Panc1 (cell line): ENCODE measurements at regions not wholly inside any gene's neighbourhood (a gene's known extent, or its start where the extent isn't known, plus 50 kb on each side); places are given as distances from the start of the nearest gene placed in this dataset.

ENCODE experiments used
- ATAC-seq: fragments of 200-7000 bp; cut with Tn5 transposase; 2 replicates; pipeline ENCODE4 v1.9.1; 2020; ENCODE audit warnings: mild to moderate bottlenecking, moderate library complexity
- BruUV-seq: library from RNA; stranded (reverse); fragments of 400-500 nt; replicated peaks from 2 replicates; lab custom pipeline; 2021; lab: Mats Ljungman, UMichigan
- CTCF ChIA-PET: fragments of 300-600 bp; sonication (Branson Sonifier 250); formaldehyde crosslinking; loops from one replicate; lab custom pipeline; 2022; ENCODE audit warnings: antibody characterized with exemption; lab: Charles Lee
- POLR2A ChIA-PET: fragments of 300-600 bp; sonication (Branson Sonifier 250); formaldehyde crosslinking; loops from one replicate; lab custom pipeline; 2022; ENCODE audit warnings: antibody characterized with exemption; lab: Charles Lee
- DNase-seq: peaks from one replicate; pipeline ENCODE4 v3.0.0-alpha.2; 2010; ENCODE audit warnings: low read depth, low spot score
- H3K27ac ChIP-seq: 2 replicates; pipeline ENCODE4 v1.5.1; 2011; ENCODE audit warnings: mild to moderate bottlenecking, low read length, inconsistent platforms
- H3K27me3 ChIP-seq: fragments of 200-500 bp; sonication (Bioruptor generic); 2 replicates; pipeline ENCODE4 v1.6.0; 2014; ENCODE audit warnings: low read length, inconsistent platforms; ENCODE audit not compliant: control insufficient read depth, insufficient read depth
- H3K36me3 ChIP-seq: fragments of 200-500 bp; sonication (Bioruptor generic); 2 replicates; pipeline ENCODE4 v1.5.1; 2014; ENCODE audit warnings: inconsistent platforms, mild to moderate bottlenecking, low read length, moderate library complexity; ENCODE audit not compliant: control insufficient read depth, insufficient read depth
- H3K4me1 ChIP-seq: 2 replicates; pipeline ENCODE4 v1.5.1; 2011; ENCODE audit warnings: inconsistent platforms, mild to moderate bottlenecking, low read length, moderate library complexity; ENCODE audit not compliant: control insufficient read depth, insufficient read depth
- H3K4me3 ChIP-seq, 2 experiments: 2 replicates each; pipeline ENCODE4 v1.5.1; 2011 to 2012; ENCODE audit warnings: low read depth in 2 of 2, low read length in 2 of 2, mild to moderate bottlenecking in 2 of 2, inconsistent platforms in 1 of 2, moderate library complexity in 1 of 2
- H3K9me3 ChIP-seq: fragments of 200-500 bp; sonication (Bioruptor generic); 2 replicates; pipeline ENCODE4 v1.5.1; 2014; ENCODE audit warnings: low read depth, mild to moderate bottlenecking, inconsistent platforms, low read length, moderate library complexity; ENCODE audit not compliant: control insufficient read depth, insufficient read depth
- CTCF ChIP-seq: fragments of 450-650 bp; IDR thresholded peaks from 2 replicates; pipeline ENCODE4 v1.5.1; 2017; ENCODE audit warnings: mild to moderate bottlenecking
- POLR2AphosphoS5 ChIP-seq: IDR thresholded peaks from 2 replicates; pipeline ENCODE4 v1.6.1; 2012; ENCODE audit warnings: mild to moderate bottlenecking, low read depth, low read length, moderate library complexity
- REST ChIP-seq, 2 experiments: IDR thresholded peaks; 2 replicates each; pipeline ENCODE4 v1.6.1; 2011 to 2012; ENCODE audit warnings: low read depth in 2 of 2, control low read depth in 1 of 2, low read length in 1 of 2, mild to moderate bottlenecking in 1 of 2, moderate library complexity in 1 of 2; ENCODE audit not compliant: insufficient read depth in 1 of 2
- SIN3A ChIP-seq: IDR thresholded peaks from 2 replicates; pipeline ENCODE4 v1.6.1; 2012; ENCODE audit warnings: low read depth, mild to moderate bottlenecking, low read length, moderate library complexity, borderline replicate concordance; ENCODE audit not compliant: insufficient read depth
- TCF7L2 ChIP-seq: IDR thresholded peaks from 2 replicates; pipeline ENCODE4 v1.6.1; 2011; ENCODE audit warnings: mild to moderate bottlenecking, low read depth, low read length, inconsistent platforms
- in situ Hi-C: cut with HindIII; loops from 2 replicates; pipeline ENCODE4 v1.10.0; 2016; ENCODE audit warnings: low sequenced_read_pairs, low pct_unique_long_range_greater_than_20kb
- intact Hi-C: fragments of 100-400 bp; cut with micrococcal nuclease; formaldehyde crosslinking; loops from one replicate; pipeline ENCODE4 v1.10.0; 2022; ENCODE audit not compliant: unreplicated experiment

GRCh38 chr4:125719987-125720386, 405.2 kb downstream of the FAT4 start:
- H3K9me3 ChIP-seq: peaks cover 5% of the 10 kb centered on the region; the same call in 1 of the 2 replicates
- no peaks in the 10 kb centered on the region for H3K27me3 ChIP-seq
- ATAC-seq (peak; percentile 99), DNase-seq (peak; percentile 88)
- intact Hi-C loops (loop anchor here (10.0 kb wide), 1 partner anchor 195 kb away; no protein-coding TSS in a partner anchor), in situ Hi-C loops (no loop called here)
- TF ChIP-seq POLR2AphosphoS5: peak; percentile 80; the same call in 1 of the 2 replicates
- 0 out of 2 replicates have a peak, but pooled peaks have one; percentile 25 for TF ChIP-seq TCF7L2
- no peak for TF ChIP-seq REST (IDR thresholded peaks at IDR 0.05; ENCODE audit: insufficient read depth in 1 of 2, low read depth in 2 of 2, low read length in 1 of 2)
- no peak for TF ChIP-seq CTCF
- no peak for TF ChIP-seq SIN3A
- BruUV-seq: no TSS peak
- ChIA-PET CTCF (no interaction called here), POLR2A (no interaction called here)
- H3K4me3 ChIP-seq: no peak overlapping the region
- peaks cover 14% of the 10 kb centered on the region for H3K4me1 ChIP-seq
- peak overlapping the region; percentile 82 for H3K27ac ChIP-seq
- H3K36me3 ChIP-seq: no peaks in the 10 kb centered on the region

GRCh38 chr4:125722009-125722408, 407.3 kb downstream of the FAT4 start:
- Histone ChIP-seq H3K27ac (peak overlapping the region; percentile 29; the same call in 1 of the 2 replicates), H3K36me3 (no peaks in the 10 kb centered on the region), H3K4me3 (no peak overlapping the region), H3K4me1 (peaks cover 20% of the 10 kb centered on the region), H3K9me3 (peaks cover 5% of the 10 kb centered on the region; the same call in 1 of the 2 replicates), H3K27me3 (no peaks in the 10 kb centered on the region)
- intact Hi-C loops (loop anchor here (10.0 kb wide), 1 partner anchor 197 kb away; no protein-coding TSS in a partner anchor), in situ Hi-C loops (no loop called here)
- ChIA-PET POLR2A (no interaction called here), CTCF (no interaction called here)
- no peak for TF ChIP-seq CTCF
- no peak for TF ChIP-seq SIN3A
- DNase-seq (no peak), ATAC-seq (no peak)
- BruUV-seq: no TSS peak
